Peyer's patch (tissue), 4 donors: ENCODE measurements at regions not wholly inside any gene's neighbourhood (a gene's known extent, or its start where the extent isn't known, plus 50 kb on each side); places are given as distances from the start of the nearest gene placed in this dataset.

Experiments used
- DNase-seq, 3 donors: peaks; one replicate each; pipeline ENCODE4 v3.0.0-alpha.2; 2017 to 2019
- H3K27ac ChIP-seq, 4 donors: fragments of 200-600 bp; sonication (generic); one replicate each; pipeline ENCODE4 v1.5.1; 2016 to 2019
- H3K27me3 ChIP-seq, 2 donors: fragments of 200-600 bp; sonication (generic); one replicate each; pipeline ENCODE4 v1.5.1; 2019
- H3K36me3 ChIP-seq, 3 donors: fragments of 200-600 bp; sonication (generic); one replicate each; pipeline ENCODE4 v1.5.1; 2016 to 2019
- H3K4me1 ChIP-seq, 4 donors: fragments of 200-600 bp; sonication (generic); one replicate each; pipeline ENCODE4 v1.5.1; 2016 to 2019
- H3K4me3 ChIP-seq, 4 donors: fragments of 200-600 bp; sonication (generic); 1 replicate in 3 of 4; 2 replicates in 1 of 4; pipeline ENCODE4 v1.5.1; 2016 to 2019; ENCODE audit warnings: mild to moderate bottlenecking in 1 of 4
- H3K9me3 ChIP-seq, 4 donors: fragments of 200-600 bp; sonication (generic); one replicate each; pipeline ENCODE4 v1.5.1; 2016 to 2019; ENCODE audit warnings: mild to moderate bottlenecking in 1 of 4
- POLR2A ChIP-seq, 2 donors: fragments of 450-650 bp; IDR thresholded peaks; one replicate each; pipeline ENCODE4 v1.5.1; 2017; ENCODE audit warnings: antibody characterized with exemption in 2 of 2, mild to moderate bottlenecking in 2 of 2, moderate library complexity in 2 of 2
- TF ChIP-seq, protein P1 (sequence below), 6 experiments: fragments of 450-650 bp in 4 of 6; fragments of 200-600 bp in 2 of 6; sonication (generic) in 1 of 6; IDR thresholded peaks; one replicate each; pipeline ENCODE4 v1.5.1; 2017 to 2019; ENCODE audit warnings: antibody characterized with exemption in 6 of 6, mild to moderate bottlenecking in 3 of 6, moderate library complexity in 1 of 6

DNA sequence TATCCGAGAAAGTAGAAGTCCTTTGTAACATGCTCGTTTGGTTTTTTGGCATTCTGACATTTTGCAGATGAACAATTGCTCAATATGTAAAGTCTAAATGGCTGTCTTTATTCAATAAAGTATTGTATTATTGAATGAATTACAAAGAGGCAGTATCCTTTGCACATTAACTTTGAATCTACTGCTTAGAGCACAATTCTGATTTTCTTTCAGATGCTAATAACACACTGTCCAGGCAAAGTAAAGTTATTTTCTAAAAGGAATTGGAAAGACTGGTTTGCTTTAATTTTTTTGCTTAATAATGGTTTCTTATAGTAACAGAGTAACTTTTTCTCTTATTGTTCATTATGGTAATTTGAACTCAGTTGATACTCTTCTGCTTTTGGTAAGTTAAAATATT, 494.8 kb downstream of the RWDD3 start:
- no peak for DNase-seq
- TF ChIP-seq, protein P1, sequence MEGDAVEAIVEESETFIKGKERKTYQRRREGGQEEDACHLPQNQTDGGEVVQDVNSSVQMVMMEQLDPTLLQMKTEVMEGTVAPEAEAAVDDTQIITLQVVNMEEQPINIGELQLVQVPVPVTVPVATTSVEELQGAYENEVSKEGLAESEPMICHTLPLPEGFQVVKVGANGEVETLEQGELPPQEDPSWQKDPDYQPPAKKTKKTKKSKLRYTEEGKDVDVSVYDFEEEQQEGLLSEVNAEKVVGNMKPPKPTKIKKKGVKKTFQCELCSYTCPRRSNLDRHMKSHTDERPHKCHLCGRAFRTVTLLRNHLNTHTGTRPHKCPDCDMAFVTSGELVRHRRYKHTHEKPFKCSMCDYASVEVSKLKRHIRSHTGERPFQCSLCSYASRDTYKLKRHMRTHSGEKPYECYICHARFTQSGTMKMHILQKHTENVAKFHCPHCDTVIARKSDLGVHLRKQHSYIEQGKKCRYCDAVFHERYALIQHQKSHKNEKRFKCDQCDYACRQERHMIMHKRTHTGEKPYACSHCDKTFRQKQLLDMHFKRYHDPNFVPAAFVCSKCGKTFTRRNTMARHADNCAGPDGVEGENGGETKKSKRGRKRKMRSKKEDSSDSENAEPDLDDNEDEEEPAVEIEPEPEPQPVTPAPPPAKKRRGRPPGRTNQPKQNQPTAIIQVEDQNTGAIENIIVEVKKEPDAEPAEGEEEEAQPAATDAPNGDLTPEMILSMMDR (IDR thresholded peaks at IDR 0.05): no peak
- no peak for TF ChIP-seq POLR2A (IDR thresholded peaks at IDR 0.05)
- H3K36me3 ChIP-seq: no peaks in the 10 kb centered on the region
- no peak overlapping the region for H3K27ac ChIP-seq
- no peak overlapping the region for H3K4me3 ChIP-seq
- H3K9me3 ChIP-seq: no peaks in the 10 kb centered on the region
- H3K4me1 ChIP-seq: no peaks in the 10 kb centered on the region
- H3K27me3 ChIP-seq: no peaks in the 10 kb centered on the region

DNA sequence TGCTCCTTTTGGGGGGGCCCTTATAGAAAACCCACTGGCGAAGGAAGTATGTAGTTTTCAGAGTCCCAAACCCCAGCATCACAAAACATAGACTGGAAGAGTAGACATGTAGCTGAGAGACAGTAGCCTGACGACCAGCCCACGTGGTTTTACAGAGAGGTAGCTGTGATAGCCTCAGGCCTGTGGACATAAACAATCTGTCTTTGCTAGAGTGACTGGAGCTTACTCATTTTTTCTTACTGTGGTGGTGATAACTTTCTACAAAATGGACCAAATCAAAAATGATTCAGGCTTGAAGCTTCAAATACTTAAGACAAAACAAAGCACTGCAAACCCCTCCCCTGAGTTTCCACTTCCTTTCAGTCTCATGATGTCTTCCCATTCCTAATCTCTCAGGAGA, 497.0 kb downstream of the RWDD3 start:
- no peak overlapping the region for H3K27ac ChIP-seq
- no peaks in the 10 kb centered on the region for H3K4me1 ChIP-seq
- H3K9me3 ChIP-seq: no peaks in the 10 kb centered on the region
- H3K4me3 ChIP-seq: no peak overlapping the region
- no peak for DNase-seq
- no peaks in the 10 kb centered on the region for H3K36me3 ChIP-seq
- no peak for TF ChIP-seq POLR2A (IDR thresholded peaks at IDR 0.05)
- TF ChIP-seq, protein P1 (IDR thresholded peaks at IDR 0.05): no peak
- H3K27me3 ChIP-seq: no peaks in the 10 kb centered on the region

DNA sequence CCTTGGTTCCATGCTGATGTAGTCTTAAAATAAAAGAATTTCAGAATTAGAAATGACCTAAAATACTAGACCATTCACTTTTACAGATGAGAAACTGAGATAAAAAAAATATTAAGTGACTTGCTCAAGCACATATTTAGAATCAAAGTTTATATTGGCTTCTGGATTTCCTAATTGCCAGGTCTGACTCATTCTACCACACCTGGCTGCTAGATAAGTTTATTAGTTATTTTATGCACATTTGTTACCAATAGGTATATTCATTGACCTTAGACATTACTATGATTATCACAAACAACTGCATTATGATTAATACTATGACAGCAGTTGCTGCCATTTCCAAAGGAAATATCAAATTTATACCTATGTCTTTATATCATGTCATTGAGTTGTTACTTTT, 497.5 kb downstream of the RWDD3 start:
- DNase-seq: no peak
- H3K4me1 ChIP-seq: no peaks in the 10 kb centered on the region
- no peak overlapping the region for H3K27ac ChIP-seq
- no peaks in the 10 kb centered on the region for H3K27me3 ChIP-seq
- H3K4me3 ChIP-seq: no peak overlapping the region
- H3K36me3 ChIP-seq: no peaks in the 10 kb centered on the region
- H3K9me3 ChIP-seq: no peaks in the 10 kb centered on the region
- TF ChIP-seq, protein P1 (IDR thresholded peaks at IDR 0.05): no peak
- TF ChIP-seq POLR2A (IDR thresholded peaks at IDR 0.05): no peak

DNA sequence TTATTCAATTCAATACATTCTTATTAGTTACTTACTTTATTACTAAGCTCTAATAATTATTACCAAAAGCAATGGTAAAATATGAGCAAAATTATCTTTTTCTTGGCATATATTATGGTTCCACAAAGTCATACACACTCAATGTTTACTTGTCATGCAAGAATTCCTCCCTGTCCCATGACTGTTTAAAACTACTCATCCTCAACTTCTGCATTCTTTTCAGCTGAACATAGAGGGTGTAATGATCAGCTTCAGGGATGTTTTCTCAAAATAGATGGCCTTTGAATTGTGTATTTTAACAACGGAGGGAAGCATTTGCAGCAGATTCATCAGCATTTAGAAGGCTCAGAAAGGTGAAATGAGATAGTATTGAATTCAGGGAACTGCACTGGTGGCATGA, 499.0 kb downstream of the RWDD3 start:
- no peak for DNase-seq
- no peaks in the 10 kb centered on the region for H3K4me1 ChIP-seq
- no peaks in the 10 kb centered on the region for H3K9me3 ChIP-seq
- H3K27ac ChIP-seq: no peak overlapping the region
- no peaks in the 10 kb centered on the region for H3K36me3 ChIP-seq
- TF ChIP-seq POLR2A (IDR thresholded peaks at IDR 0.05): no peak
- TF ChIP-seq, protein P1 (IDR thresholded peaks at IDR 0.05): no peak
- no peak overlapping the region for H3K4me3 ChIP-seq
- H3K27me3 ChIP-seq: no peaks in the 10 kb centered on the region

DNA sequence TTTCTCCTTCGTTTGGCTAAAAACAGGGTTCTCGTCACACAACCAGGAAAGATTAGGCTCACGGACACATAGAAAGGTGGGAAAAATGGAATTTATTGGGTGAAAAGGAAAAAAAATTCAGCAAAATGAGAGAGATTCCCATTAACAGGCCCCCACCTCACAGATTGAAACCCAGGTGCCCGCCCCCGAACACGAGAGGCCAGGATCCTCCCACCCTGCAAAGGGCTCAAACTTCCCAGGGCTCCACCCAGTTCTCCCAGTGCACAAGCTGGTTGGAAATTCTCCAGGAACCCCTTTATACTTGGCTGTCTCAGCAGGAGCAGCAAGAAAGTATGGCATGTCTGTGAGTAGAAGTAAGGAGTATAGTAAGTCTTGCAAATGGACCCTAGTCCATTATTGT, 499.7 kb downstream of the RWDD3 start:
- Histone ChIP-seq H3K9me3 (no peaks in the 10 kb centered on the region), H3K27ac (no peak overlapping the region), H3K4me3 (no peak overlapping the region), H3K4me1 (no peaks in the 10 kb centered on the region), H3K36me3 (no peaks in the 10 kb centered on the region), H3K27me3 (no peaks in the 10 kb centered on the region)
- no peak for TF ChIP-seq POLR2A (IDR thresholded peaks at IDR 0.05)
- TF ChIP-seq, protein P1 (IDR thresholded peaks at IDR 0.05): no peak
- no peak for DNase-seq

DNA sequence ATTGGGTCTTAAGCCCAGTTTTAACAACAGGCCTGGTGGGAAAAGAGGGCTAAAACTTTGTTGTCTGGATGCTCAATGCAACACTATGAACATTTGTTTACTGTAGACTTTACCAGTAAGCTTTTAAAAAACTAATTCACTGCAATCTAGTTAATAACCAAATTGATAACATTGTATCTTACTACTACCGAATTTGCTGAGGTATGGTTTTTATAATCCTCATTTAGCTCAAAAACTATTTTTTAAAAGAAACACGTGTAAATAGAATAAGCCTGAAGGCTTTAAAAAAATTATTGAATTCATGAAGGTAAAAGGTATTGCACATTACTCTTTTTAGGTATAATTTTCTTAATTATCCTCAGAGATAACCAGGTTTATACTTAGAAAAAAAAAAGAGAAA, 500.6 kb downstream of the RWDD3 start:
- H3K9me3 ChIP-seq: no peaks in the 10 kb centered on the region
- TF ChIP-seq, protein P1 (IDR thresholded peaks at IDR 0.05): no peak
- no peak for TF ChIP-seq POLR2A (IDR thresholded peaks at IDR 0.05)
- H3K36me3 ChIP-seq: no peaks in the 10 kb centered on the region
- H3K4me1 ChIP-seq: no peaks in the 10 kb centered on the region
- no peak overlapping the region for H3K4me3 ChIP-seq
- H3K27ac ChIP-seq: no peak overlapping the region
- no peaks in the 10 kb centered on the region for H3K27me3 ChIP-seq
- DNase-seq: no peak
